GM19025 (cell line): ENCODE measurements at regions not wholly inside any gene's neighbourhood (a gene's known extent, or its start where the extent isn't known, plus 50 kb on each side); places are given as distances from the start of the nearest gene placed in this dataset.

ENCODE experiments used
- ATAC-seq: cut with Tn5 transposase; IDR thresholded peaks from one replicate; pipeline ENCODE4 v1.9.1; 2021; ENCODE audit warnings: mild to moderate bottlenecking, low read depth, moderate library complexity; ENCODE audit not compliant: unreplicated experiment

GRCh38 chr13:75136151-75136550 lies 345.8 kb downstream of the TBC1D4 start:
- no peak for ATAC-seq

GRCh38 chr13:75135325-75135825 lies 346.6 kb downstream of the TBC1D4 start:
- no peak for ATAC-seq

- no peak for ATAC-seq
Observed at GRCh38 chr13:75132701-75133695, 349.0 kb downstream of the TBC1D4 start.

- ATAC-seq, result no peak
Observed at GRCh38 chr13:75129331-75129730, 352.6 kb downstream of the TBC1D4 start.

- ATAC-seq, result no peak
Observed at GRCh38 chr13:75124415-75124814, 357.6 kb downstream of the TBC1D4 start.

GRCh38 chr13:75123428-75123827 lies 358.5 kb downstream of the TBC1D4 start:
- ATAC-seq, result no peak

- ATAC-seq, result no peak
Observed at GRCh38 chr13:75120085-75120484, 361.9 kb downstream of the TBC1D4 start.

GRCh38 chr13:75115171-75115570 lies 366.8 kb downstream of the TBC1D4 start:
- ATAC-seq, result no peak

GRCh38 chr13:75103976-75104375 lies 378.0 kb downstream of the TBC1D4 start:
- ATAC-seq, result no peak

GRCh38 chr13:75102001-75102716 lies 379.8 kb downstream of the TBC1D4 start:
- ATAC-seq, result no peak

GRCh38 chr13:75101348-75101747 lies 380.6 kb downstream of the TBC1D4 start:
- no peak for ATAC-seq

- no peak for ATAC-seq
Observed at GRCh38 chr13:75092143-75092542, 389.8 kb downstream of the TBC1D4 start.

- ATAC-seq, result no peak
Observed at GRCh38 chr13:75091718-75092117, 390.3 kb downstream of the TBC1D4 start.

GRCh38 chr13:75090872-75091615 lies 390.9 kb downstream of the TBC1D4 start:
- ATAC-seq, result no peak

- ATAC-seq, result no peak
Observed at GRCh38 chr13:75088915-75089314, 393.1 kb downstream of the TBC1D4 start.

GRCh38 chr13:75079226-75079625 lies 402.7 kb downstream of the TBC1D4 start:
- ATAC-seq, result no peak

- ATAC-seq, result no peak
Observed at GRCh38 chr13:75076476-75076875, 405.5 kb downstream of the TBC1D4 start.

GRCh38 chr13:75073786-75074185 lies 408.2 kb downstream of the TBC1D4 start:
- ATAC-seq, result no peak

GRCh38 chr13:75072891-75073290 lies 409.1 kb downstream of the TBC1D4 start:
- ATAC-seq, result no peak

GRCh38 chr13:75072368-75072767 lies 409.6 kb downstream of the TBC1D4 start:
- no peak for ATAC-seq

GRCh38 chr13:75071796-75072195 lies 410.2 kb downstream of the TBC1D4 start:
- no peak for ATAC-seq
